Jurkat, Clone E6-1 (cell line): ENCODE measurements at regions not wholly inside any gene's neighbourhood (a gene's known extent, or its start where the extent isn't known, plus 50 kb on each side); places are given as distances from the start of the nearest gene placed in this dataset.
A peak's percentile ranks its signal among the peaks of the same experiment; 100 is the strongest.

ENCODE experiments used
- DNase-seq: peaks from one replicate; pipeline ENCODE4 v3.0.0-alpha.2; 2011; ENCODE audit warnings: low read depth, low spot score
- H3K4me3 ChIP-seq: 2 replicates; pipeline ENCODE4 v1.5.1; 2011; ENCODE audit warnings: mild to moderate bottlenecking, low read length, control low read depth, moderate library complexity

- DNase-seq: no peak
- no peak overlapping the region for H3K4me3 ChIP-seq
Measured at GRCh38 chr5:15353086-15353645, 146.8 kb upstream of the FBXL7 start.

DNA sequence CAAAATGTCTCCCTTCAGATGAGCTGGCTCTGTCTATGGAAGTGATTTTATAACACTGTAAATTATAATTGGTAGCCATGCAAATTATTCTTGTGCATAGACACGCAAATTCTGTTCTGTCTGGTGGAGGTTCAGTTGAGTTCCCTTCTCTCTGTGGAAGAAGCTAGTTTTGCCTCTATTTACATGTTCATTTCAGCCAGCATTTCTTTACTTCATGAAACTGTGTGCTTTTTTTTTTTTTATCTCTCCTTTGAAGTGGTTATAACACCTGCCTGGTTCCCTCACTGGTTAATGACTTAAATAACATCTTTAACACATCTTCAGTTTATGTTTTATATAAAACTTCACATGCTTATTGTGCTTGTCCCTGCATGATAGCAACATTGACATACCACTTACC lies 149.4 kb upstream of the FBXL7 start:
- no peak overlapping the region for H3K4me3 ChIP-seq
- DNase-seq: peak; percentile 42

GRCh38 chr5:15346738-15347137 lies 153.2 kb upstream of the FBXL7 start:
- H3K4me3 ChIP-seq: no peak overlapping the region
- no peak for DNase-seq

DNA sequence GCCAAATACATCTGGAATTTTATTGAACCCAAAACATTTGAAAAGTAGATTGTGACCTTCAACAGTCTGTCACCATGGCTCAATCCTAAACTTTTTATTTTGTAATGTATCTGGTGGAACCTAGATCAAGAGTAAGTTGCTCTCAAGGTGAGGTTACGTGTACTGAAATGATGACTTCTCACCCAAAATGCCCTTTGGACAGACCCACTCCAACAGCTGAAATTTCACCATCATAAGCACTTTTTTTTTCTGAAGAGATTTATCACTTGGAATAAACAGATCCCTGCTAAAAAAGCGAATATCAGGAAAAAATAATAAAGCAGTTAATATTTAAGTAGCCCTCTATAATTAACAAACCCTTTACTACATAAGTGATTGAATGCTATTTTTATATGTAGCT lies 155.0 kb upstream of the FBXL7 start:
- H3K4me3 ChIP-seq: no peak overlapping the region
- no peak for DNase-seq

GRCh38 chr5:15338546-15338945 lies 161.4 kb upstream of the FBXL7 start:
- no peak overlapping the region for H3K4me3 ChIP-seq
- DNase-seq: no peak

DNA sequence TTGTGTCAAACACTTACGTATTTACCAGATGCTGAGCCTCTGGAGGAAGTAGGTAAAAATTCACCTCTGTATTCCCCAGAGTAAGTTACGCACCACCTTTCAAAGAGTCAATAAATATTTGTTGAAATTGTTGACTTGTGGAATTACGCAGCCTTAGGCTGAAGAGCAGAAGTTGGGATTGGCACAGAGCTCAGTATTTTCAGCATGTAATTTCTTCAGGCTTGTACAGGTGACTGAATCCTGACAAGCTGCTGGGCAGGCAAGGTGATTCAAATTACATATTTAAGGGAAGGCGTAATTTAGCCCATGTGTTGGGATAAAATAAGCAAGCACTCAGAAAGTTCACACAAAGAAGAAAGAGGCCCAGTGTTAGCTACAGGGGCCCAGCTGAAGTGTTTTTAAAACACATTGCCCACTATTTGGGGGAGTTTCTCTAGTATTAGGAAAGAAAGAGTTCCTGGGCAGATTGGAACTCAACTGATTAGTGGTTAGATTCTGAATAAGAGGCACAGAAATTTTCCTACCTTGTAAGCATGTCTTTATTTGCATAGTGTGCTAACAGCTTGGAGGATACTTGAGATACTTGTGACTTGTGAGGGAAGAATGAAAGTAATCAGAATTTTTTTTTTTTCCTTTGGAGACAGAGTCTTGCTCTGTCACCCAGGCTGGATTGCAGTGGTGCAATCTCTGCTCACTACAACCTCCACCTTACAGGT lies 165.3 kb upstream of the FBXL7 start:
- DNase-seq: no peak
- H3K4me3 ChIP-seq: no peak overlapping the region

- no peak overlapping the region for H3K4me3 ChIP-seq
- no peak for DNase-seq
Measured at GRCh38 chr5:15333091-15333490, 166.9 kb upstream of the FBXL7 start.

- DNase-seq: no peak
- no peak overlapping the region for H3K4me3 ChIP-seq
Measured at GRCh38 chr5:15326932-15327331, 173.0 kb upstream of the FBXL7 start.

GRCh38 chr5:15326471-15326870 lies 173.5 kb upstream of the FBXL7 start:
- DNase-seq: no peak
- no peak overlapping the region for H3K4me3 ChIP-seq

GRCh38 chr5:15322421-15322820 lies 177.6 kb upstream of the FBXL7 start:
- DNase-seq: no peak
- no peak overlapping the region for H3K4me3 ChIP-seq

DNA sequence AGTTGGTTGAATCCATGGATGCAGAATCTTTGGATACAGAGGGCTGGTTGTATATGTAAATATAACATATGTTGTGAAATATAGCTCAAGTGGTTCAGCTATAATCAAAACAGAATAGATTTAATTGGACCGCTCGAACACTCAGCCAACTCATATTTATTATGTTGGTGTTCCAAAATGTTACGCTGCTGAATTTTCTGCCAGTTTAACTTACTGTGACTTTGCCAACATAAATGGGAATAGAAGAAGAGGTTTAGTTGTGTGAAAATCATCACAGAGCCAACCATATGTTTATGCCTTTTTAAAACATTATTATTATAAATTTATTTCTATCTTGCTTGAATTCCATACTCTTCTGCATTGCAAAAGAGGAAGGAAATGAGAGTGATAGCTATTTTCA lies 178.2 kb upstream of the FBXL7 start:
- H3K4me3 ChIP-seq: no peak overlapping the region
- no peak for DNase-seq

GRCh38 chr5:15320871-15321270 lies 179.1 kb upstream of the FBXL7 start:
- no peak overlapping the region for H3K4me3 ChIP-seq
- DNase-seq: no peak

DNA sequence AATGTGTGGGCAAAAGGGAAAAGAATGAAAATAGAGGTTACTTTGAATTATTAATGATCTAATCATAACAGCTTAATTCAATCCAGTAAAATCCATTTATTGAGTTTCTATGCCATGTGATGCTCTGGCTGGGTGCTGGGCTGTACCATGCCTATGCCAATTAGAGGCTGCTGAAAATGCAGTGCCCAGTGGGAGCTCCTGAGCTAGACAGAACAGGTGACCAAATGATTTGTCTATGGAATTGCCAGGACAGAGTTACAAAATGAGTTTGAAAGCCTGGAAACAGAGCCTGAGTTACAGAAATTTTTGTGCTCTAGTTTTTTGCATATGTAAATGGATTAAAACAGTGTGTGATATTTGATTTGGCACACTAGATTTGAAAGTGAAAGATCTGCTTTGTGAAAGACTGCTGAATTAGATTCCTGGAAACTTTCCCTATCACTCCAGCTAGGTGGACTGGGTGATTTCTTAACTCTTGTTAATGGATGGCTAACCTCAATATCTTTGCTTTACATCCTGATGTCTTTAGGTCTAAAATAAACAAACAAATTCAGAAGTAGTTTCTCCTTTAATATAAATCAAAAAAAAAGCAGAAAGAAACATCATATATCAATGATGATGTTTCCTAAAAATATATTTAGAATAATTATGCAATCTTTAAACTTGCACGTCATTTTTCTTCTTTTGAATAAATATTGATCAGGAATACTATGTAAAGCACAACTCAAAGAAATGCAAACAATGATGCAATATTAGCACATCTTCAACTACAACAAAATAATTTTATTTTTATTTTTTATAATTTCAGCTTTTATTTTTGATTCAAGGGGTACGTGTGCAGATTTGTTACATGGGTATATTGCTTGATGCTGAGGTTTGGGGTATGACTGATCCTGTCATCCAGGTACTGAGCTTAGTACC lies 194.8 kb upstream of the FBXL7 start:
- DNase-seq: no peak
- H3K4me3 ChIP-seq: no peak overlapping the region

DNA sequence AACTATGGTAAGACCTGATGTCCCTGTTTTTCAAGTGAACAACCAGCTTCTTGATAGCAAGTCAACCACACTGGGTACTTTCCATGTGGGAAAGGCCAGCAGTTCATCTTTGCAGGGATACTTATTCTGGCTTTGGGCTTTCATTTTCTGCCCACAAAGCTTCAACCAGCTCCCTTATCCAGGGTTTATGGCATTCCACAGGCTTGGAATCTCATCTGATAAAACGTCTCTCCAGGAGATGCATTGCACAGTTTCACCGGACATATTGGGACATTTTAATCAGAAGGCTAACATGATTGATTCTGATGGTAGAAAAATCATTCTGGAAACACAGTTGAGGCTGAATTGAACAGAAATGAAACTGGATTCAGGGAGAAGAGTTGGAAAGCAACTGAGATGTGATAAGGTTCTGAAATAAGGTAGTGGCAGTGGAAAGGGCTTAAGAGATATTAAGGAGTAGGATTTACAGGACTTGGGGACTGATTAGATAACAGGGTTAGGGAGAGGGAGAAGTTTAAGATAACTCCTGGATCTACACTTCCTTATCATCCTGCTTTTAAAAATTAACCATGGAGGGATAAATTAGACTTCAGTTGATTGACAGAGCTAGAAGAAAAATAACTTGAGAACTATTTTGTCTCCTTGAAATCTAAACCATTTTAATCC lies 195.8 kb upstream of the FBXL7 start:
- DNase-seq: no peak

GRCh38 chr5:15300141-15300540 lies 199.8 kb upstream of the FBXL7 start:
- no peak for DNase-seq

More for the DNA sequence above, 195.8 kb upstream of the FBXL7 start:
- H3K4me3 ChIP-seq: no peak overlapping the region

GRCh38 chr5:15290953-15291352 lies 209.0 kb upstream of the FBXL7 start:
- H3K4me3 ChIP-seq: no peak overlapping the region
- DNase-seq: no peak

More at GRCh38 chr5:15300141-15300540, 199.8 kb upstream of the FBXL7 start:
- H3K4me3 ChIP-seq: no peak overlapping the region

GRCh38 chr5:15286650-15287049 lies 213.3 kb upstream of the FBXL7 start:
- DNase-seq: no peak
- no peak overlapping the region for H3K4me3 ChIP-seq

DNA sequence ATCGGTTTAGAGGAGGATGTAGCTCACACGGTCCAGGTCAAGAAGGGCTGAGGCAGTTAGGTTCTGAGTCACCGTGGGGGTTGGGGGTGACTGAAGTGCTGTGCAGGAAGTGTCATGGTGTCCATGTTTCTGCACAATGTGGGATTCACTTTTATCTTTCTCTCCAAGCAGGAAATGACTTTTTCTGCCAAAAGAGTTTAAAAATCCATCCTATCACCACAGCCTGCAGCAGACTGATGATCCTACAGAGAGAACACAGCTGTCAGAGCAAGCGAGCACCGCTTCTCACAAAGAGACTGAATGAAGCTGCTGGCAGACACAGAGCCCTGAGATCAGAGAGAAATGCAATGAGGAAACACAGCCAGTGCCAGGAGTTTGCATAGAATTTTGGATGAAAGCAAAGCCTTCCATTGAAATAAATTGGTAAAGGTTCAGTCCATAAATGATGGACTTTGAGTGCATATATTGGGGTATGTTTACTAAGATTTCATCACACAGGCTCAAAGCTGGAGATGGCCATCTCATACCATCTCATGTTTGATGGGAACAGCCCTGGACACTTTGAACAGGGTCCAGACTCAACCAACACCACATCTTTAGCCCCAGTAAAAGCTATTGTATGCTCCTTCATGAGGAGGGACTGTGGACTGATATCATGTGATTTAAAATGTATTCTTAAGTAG lies 213.9 kb upstream of the FBXL7 start:
- peak; percentile 69 for DNase-seq
- peak overlapping the region; percentile 10; the same call in 1 of the 2 replicates for H3K4me3 ChIP-seq

DNA sequence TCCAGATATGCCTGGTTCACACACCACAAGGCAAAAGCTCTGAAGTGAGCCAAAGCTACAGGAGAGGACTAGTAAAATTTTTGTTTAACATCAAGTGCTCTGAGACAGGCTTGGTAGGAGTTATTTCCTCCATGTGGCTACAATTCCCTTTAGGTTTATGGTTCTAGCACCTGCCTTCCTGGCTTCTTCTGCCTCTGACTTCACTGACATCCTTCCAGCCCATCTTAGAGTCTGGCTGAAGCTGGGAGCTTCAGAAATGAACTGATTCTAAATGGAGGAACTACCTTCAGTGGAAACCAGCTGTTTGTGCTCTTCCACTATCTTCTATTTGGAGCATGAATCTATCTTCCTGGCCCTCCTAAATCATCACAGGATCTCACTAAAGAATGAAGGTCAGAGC lies 215.3 kb upstream of the FBXL7 start:
- DNase-seq: no peak
- no peak overlapping the region for H3K4me3 ChIP-seq
